ENCODE measurements at regions not wholly inside any gene's neighbourhood (a gene's known extent, or its start where the extent isn't known, plus 50 kb on each side); places are given as distances from the start of the nearest gene placed in this dataset.

GRCh38 chr11:115921986-115922385 lies 417.8 kb upstream of the CADM1 start:
- no peaks in the 10 kb centered on the region for H3K79me2 ChIP-seq (ENCODE audit: insufficient read depth)
- WGBS (ENCODE audit: low lambda C conversion rate) = 26% methylated on average over 2 of the region's 2 CpGs
- POLR2A ChIA-PET = no interaction called here

GRCh38 chr11:115921540-115921939 lies 417.3 kb upstream of the CADM1 start:
- H3K36me3 ChIP-seq (replicated peaks in 1 of 2; ENCODE audit: control insufficient read depth in 1 of 2, insufficient read depth in 2 of 2, low read length in 1 of 2) = no peaks in the 10 kb centered on the region
- POLR2A ChIA-PET = no interaction called here
- no peak for DNase-seq

More at GRCh38 chr11:115921986-115922385, 417.8 kb upstream of the CADM1 start:
- no peak overlapping the region for H3K9ac ChIP-seq
- H3F3A ChIP-seq (replicated peaks; ENCODE audit: insufficient read depth) = no peaks in the 10 kb centered on the region
- CTCF ChIA-PET = no interaction called here
- H3K9me3 ChIP-seq = no peaks in the 10 kb centered on the region
- no peaks in the 10 kb centered on the region for H3K9me2 ChIP-seq
- no peaks in the 10 kb centered on the region for H3K27me3 ChIP-seq (ENCODE audit: insufficient read depth)
- no peak overlapping the region for H3K4me3 ChIP-seq (ENCODE audit: low read depth in 2 of 2, low read length in 1 of 2)
- H3K27ac ChIP-seq (ENCODE audit: low read depth in 2 of 2, low read length in 1 of 2) = no peak overlapping the region
- no peak overlapping the region for H2AFZ ChIP-seq (ENCODE audit: low read depth)
- H4K20me1 ChIP-seq (ENCODE audit: insufficient read depth) = no peaks in the 10 kb centered on the region
- no peaks in the 10 kb centered on the region for H3K36me3 ChIP-seq (replicated peaks in 1 of 2; ENCODE audit: control insufficient read depth in 1 of 2, insufficient read depth in 2 of 2, low read length in 1 of 2)
- TF ChIP-seq IRF3 (IDR thresholded peaks at IDR 0.05; ENCODE audit: low read depth, low read length) (no peak), TCF12 (IDR thresholded peaks at IDR 0.05) (no peak), ZBTB33 (IDR thresholded peaks at IDR 0.05; ENCODE audit: borderline replicate concordance, low read depth) (no peak), CHD2 (IDR thresholded peaks at IDR 0.05; ENCODE audit: low read length, partially characterized antibody) (no peak), EP300 (IDR thresholded peaks at IDR 0.05; ENCODE audit: borderline replicate concordance in 1 of 2, low read depth in 1 of 2, low read length in 1 of 2) (no peak), EZH2phosphoT487 (IDR thresholded peaks at IDR 0.05; ENCODE audit: borderline replicate concordance, low read depth) (no peak), POLR2AphosphoS5 (IDR thresholded peaks at IDR 0.05; ENCODE audit: low read depth, low read length) (no peak), SIN3A (IDR thresholded peaks at IDR 0.05; ENCODE audit: borderline replicate concordance, low read depth, low read length) (no peak), ELF1 (IDR thresholded peaks at IDR 0.05) (no peak), JUND (IDR thresholded peaks at IDR 0.05) (no peak), SMC3 (IDR thresholded peaks at IDR 0.05; ENCODE audit: low read depth, low read length) (no peak), RAD21 (IDR thresholded peaks at IDR 0.05; ENCODE audit: low read length) (no peak), GATA2 (CRISPR knock-in tag; IDR thresholded peaks at IDR 0.05) (no peak), RCOR1 (IDR thresholded peaks at IDR 0.05; ENCODE audit: low read length) (no peak), TAF1 (IDR thresholded peaks at IDR 0.05; ENCODE audit: borderline replicate concordance, low read depth, low read length) (no peak)
- TF ChIP-seq, protein P1, sequence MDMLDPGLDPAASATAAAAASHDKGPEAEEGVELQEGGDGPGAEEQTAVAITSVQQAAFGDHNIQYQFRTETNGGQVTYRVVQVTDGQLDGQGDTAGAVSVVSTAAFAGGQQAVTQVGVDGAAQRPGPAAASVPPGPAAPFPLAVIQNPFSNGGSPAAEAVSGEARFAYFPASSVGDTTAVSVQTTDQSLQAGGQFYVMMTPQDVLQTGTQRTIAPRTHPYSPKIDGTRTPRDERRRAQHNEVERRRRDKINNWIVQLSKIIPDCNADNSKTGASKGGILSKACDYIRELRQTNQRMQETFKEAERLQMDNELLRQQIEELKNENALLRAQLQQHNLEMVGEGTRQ (IDR thresholded peaks at IDR 0.05; ENCODE audit: borderline replicate concordance, low read depth, low read length) = no peak
- no peak for DNase-seq
- H3K4me2 ChIP-seq = no peak overlapping the region
- peaks cover 0 to 7% of the 10 kb centered on the region in 2 experiments; a peak in 1 of 4 replicates for H3K4me1 ChIP-seq (ENCODE audit: control insufficient read depth in 1 of 2, insufficient read depth in 2 of 2, low read depth in 1 of 2, low read length in 1 of 2)

More at GRCh38 chr11:115921540-115921939, 417.3 kb upstream of the CADM1 start:
- Histone ChIP-seq H2AFZ (ENCODE audit: low read depth) (no peak overlapping the region), H3K27me3 (ENCODE audit: insufficient read depth) (no peaks in the 10 kb centered on the region), H3F3A (replicated peaks; ENCODE audit: insufficient read depth) (no peaks in the 10 kb centered on the region), H3K9me3 (no peaks in the 10 kb centered on the region), H3K27ac (ENCODE audit: low read depth in 2 of 2, low read length in 1 of 2) (no peak overlapping the region), H3K4me1 (ENCODE audit: control insufficient read depth in 1 of 2, insufficient read depth in 2 of 2, low read depth in 1 of 2, low read length in 1 of 2) (peaks cover 0 to 7% of the 10 kb centered on the region in 2 experiments; a peak in 1 of 4 replicates), H3K4me2 (no peak overlapping the region), H3K4me3 (ENCODE audit: low read depth in 2 of 2, low read length in 1 of 2) (no peak overlapping the region), H3K9ac (no peak overlapping the region), H3K79me2 (ENCODE audit: insufficient read depth) (no peaks in the 10 kb centered on the region), H4K20me1 (ENCODE audit: insufficient read depth) (no peaks in the 10 kb centered on the region), H3K9me2 (no peaks in the 10 kb centered on the region)
- TF ChIP-seq FOSL2 (IDR thresholded peaks at IDR 0.05; ENCODE audit: borderline replicate concordance, low read depth) (no peak), POLR2AphosphoS5 (IDR thresholded peaks at IDR 0.05; ENCODE audit: low read depth, low read length) (no peak), GABPA (IDR thresholded peaks at IDR 0.05; ENCODE audit: low read depth) (no peak), RXRA (IDR thresholded peaks at IDR 0.05; ENCODE audit: borderline replicate concordance, low read depth) (no peak)
- WGBS (ENCODE audit: low lambda C conversion rate) = 53% methylated on average over 3 of the region's 3 CpGs
- CTCF ChIA-PET = no interaction called here

All from SK-N-SH (cell line).